ENCODE measurements at regions not wholly inside any gene's neighbourhood (a gene's known extent, or its start where the extent isn't known, plus 50 kb on each side); places are given as distances from the start of the nearest gene placed in this dataset.

DNA sequence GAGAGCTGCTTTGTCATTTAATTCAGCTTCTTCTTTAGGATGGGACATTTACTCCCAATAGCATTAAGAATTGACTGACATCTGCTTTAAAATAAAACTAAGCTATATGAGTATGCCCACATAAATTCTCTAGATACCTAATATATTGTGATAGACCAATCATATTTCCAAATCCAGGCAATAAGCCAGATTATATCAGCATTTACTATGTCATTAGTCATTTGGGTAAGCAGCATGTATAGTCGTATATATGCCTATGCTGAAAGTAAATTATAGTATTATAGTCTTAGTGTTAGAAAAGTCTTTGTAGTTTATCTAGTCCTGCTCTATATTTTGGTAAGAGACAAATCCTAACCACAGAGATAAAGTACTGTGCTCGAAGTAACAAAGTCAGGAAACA lies 958.1 kb downstream of the KCNJ2 start:
- no peaks in the 10 kb centered on the region for H3K4me1 Mint-ChIP-seq (ENCODE audit: low read depth, unreplicated experiment)
- H3K27ac Mint-ChIP-seq (ENCODE audit: unreplicated experiment): no peak overlapping the region

GRCh38 chr17:71142333-71142732 lies 973.0 kb downstream of the KCNJ2 start:
- H3K27ac Mint-ChIP-seq (ENCODE audit: unreplicated experiment): no peak overlapping the region

More for the DNA sequence above, 958.1 kb downstream of the KCNJ2 start:
- Mint-ChIP-seq H3K9me3 (ENCODE audit: unreplicated experiment) (peaks cover 1% of the 10 kb centered on the region), H3K4me3 (ENCODE audit: unreplicated experiment) (no peak overlapping the region), H3K36me3 (ENCODE audit: unreplicated experiment) (no peaks in the 10 kb centered on the region), H3K27me3 (ENCODE audit: unreplicated experiment) (no peaks in the 10 kb centered on the region)
- no peak for TF ChIP-seq CTCF (IDR thresholded peaks at IDR 0.05; ENCODE audit: partially characterized antibody, unreplicated experiment)
- no peak for DNase-seq

GRCh38 chr17:71145486-71145885 lies 975.3 kb upstream of the SOX9 start:
- Mint-ChIP-seq H3K27me3 (ENCODE audit: unreplicated experiment) (no peaks in the 10 kb centered on the region), H3K27ac (ENCODE audit: unreplicated experiment) (no peak overlapping the region), H3K4me1 (ENCODE audit: low read depth, unreplicated experiment) (no peaks in the 10 kb centered on the region), H3K9me3 (ENCODE audit: unreplicated experiment) (no peaks in the 10 kb centered on the region), H3K36me3 (ENCODE audit: unreplicated experiment) (no peaks in the 10 kb centered on the region), H3K4me3 (ENCODE audit: unreplicated experiment) (no peak overlapping the region)
- no peak for TF ChIP-seq CTCF (IDR thresholded peaks at IDR 0.05; ENCODE audit: partially characterized antibody, unreplicated experiment)
- DNase-seq: no peak

More at GRCh38 chr17:71142333-71142732, 973.0 kb downstream of the KCNJ2 start:
- TF ChIP-seq CTCF (IDR thresholded peaks at IDR 0.05; ENCODE audit: partially characterized antibody, unreplicated experiment): no peak
- H3K4me1 Mint-ChIP-seq (ENCODE audit: low read depth, unreplicated experiment): no peaks in the 10 kb centered on the region
- H3K27me3 Mint-ChIP-seq (ENCODE audit: unreplicated experiment): no peaks in the 10 kb centered on the region
- DNase-seq: no peak
- H3K4me3 Mint-ChIP-seq (ENCODE audit: unreplicated experiment): no peak overlapping the region
- H3K9me3 Mint-ChIP-seq (ENCODE audit: unreplicated experiment): no peaks in the 10 kb centered on the region
- H3K36me3 Mint-ChIP-seq (ENCODE audit: unreplicated experiment): no peaks in the 10 kb centered on the region

- H3K4me3 Mint-ChIP-seq (ENCODE audit: unreplicated experiment): no peak overlapping the region
- no peak for TF ChIP-seq CTCF (IDR thresholded peaks at IDR 0.05; ENCODE audit: partially characterized antibody, unreplicated experiment)
- no peaks in the 10 kb centered on the region for H3K36me3 Mint-ChIP-seq (ENCODE audit: unreplicated experiment)
- no peaks in the 10 kb centered on the region for H3K4me1 Mint-ChIP-seq (ENCODE audit: low read depth, unreplicated experiment)
- no peaks in the 10 kb centered on the region for H3K27me3 Mint-ChIP-seq (ENCODE audit: unreplicated experiment)
- H3K9me3 Mint-ChIP-seq (ENCODE audit: unreplicated experiment): no peaks in the 10 kb centered on the region
- H3K27ac Mint-ChIP-seq (ENCODE audit: unreplicated experiment): no peak overlapping the region
- no peak for DNase-seq
Measured at GRCh38 chr17:71147906-71148305, 972.9 kb upstream of the SOX9 start.

DNA sequence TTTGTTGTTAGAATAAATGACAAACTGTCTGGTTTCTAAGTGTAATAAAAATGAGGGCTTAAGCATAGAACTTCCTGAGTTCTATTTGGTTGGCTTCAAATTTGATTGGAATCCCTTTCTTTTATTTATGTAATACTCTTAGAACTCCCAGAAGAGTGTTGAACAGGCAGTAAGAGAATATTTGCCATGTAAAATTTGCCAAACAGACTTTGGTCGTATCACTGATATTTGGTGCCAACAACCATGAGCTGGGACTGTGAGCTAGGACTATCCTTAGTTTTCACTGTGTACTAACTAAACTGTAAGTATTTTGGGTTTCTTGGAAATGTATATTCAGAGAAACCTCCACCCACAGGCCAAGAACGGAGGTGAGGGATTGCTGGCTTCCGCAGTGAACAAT lies 971.2 kb upstream of the SOX9 start:
- Mint-ChIP-seq H3K4me3 (ENCODE audit: unreplicated experiment) (no peak overlapping the region), H3K27me3 (ENCODE audit: unreplicated experiment) (no peaks in the 10 kb centered on the region), H3K36me3 (ENCODE audit: unreplicated experiment) (no peaks in the 10 kb centered on the region), H3K4me1 (ENCODE audit: low read depth, unreplicated experiment) (no peaks in the 10 kb centered on the region), H3K27ac (ENCODE audit: unreplicated experiment) (no peak overlapping the region), H3K9me3 (ENCODE audit: unreplicated experiment) (no peaks in the 10 kb centered on the region)
- TF ChIP-seq CTCF (IDR thresholded peaks at IDR 0.05; ENCODE audit: partially characterized antibody, unreplicated experiment): no peak
- no peak for DNase-seq

Measured in glutamatergic neuron (in vitro differentiated cells).